Hematopoietic multipotent progenitor cell treated with erythropoietin and hydrocortisone succinate and interleukin-3 and kit ligand, for 6 days (in vitro differentiated cells): ENCODE measurements at regions not wholly inside any gene's neighbourhood (a gene's known extent, or its start where the extent isn't known, plus 50 kb on each side); places are given as distances from the start of the nearest gene placed in this dataset.
"Not testable (repeated sequence)": the region's sequence is repeated elsewhere in the genome, so short reads cannot be mapped to it uniquely, and the experiment has no call there.

ENCODE experiments used
- DNase-seq: peaks from one replicate; pipeline ENCODE4 v3.0.0-alpha.2; 2015

DNA sequence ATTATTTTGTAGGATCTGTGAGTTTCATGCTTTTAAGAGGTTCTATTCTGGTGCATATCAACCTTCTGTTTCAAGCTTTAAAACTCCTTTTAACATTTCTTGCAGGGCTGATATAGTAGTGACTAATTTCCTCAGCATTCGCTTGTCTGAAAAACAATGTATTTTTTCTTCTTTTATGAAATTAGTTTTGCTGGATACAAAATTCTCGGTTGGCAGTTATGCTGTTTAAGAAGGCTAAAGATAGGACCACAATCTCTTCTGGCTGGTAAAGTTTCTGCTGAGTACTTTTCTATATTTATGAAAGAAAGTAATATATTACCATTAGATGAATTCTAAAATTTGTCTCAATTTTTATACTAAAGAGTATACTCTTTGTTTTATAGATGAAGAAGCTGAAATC lies 487.8 kb upstream of the SPRY2 start:
- DNase-seq, result no peak

DNA sequence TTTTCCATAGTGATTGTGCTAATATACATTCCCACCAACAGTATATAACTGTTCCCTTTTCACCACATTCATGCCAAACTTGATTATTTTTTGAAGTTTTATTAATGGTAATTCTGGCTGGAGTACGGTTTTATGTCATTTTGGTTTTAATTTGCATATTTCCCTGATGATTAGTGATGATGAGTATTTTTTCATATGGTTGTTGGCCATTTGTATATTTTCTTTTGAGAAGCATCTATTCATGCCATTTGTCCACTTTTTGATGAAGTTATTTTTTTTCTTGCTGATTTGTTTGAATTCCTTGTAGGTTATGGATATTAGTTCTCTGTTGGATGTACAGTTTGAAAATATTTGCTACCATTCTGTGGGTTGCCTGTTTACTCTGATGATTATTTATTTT lies 484.4 kb upstream of the SPRY2 start:
- no peak for DNase-seq

DNA sequence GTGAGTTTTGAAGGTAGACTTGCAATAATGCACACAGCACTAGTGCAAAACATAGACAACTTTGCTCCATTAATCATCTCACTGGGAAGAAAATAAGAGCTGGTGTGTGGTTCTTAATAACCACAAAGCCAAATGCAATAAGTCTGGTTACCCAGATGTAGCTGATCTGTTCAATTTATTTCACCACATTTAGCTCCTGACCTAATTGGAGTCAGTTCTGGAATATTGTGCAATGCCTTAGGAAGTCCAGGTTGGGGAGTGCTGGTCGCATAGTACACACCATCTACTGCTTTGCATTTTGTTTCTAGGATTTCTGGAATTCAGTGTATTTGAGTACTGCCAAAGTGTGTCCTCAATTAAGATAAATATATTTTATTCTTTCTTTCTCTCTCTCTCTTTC lies 483.3 kb upstream of the SPRY2 start:
- DNase-seq, result no peak

DNA sequence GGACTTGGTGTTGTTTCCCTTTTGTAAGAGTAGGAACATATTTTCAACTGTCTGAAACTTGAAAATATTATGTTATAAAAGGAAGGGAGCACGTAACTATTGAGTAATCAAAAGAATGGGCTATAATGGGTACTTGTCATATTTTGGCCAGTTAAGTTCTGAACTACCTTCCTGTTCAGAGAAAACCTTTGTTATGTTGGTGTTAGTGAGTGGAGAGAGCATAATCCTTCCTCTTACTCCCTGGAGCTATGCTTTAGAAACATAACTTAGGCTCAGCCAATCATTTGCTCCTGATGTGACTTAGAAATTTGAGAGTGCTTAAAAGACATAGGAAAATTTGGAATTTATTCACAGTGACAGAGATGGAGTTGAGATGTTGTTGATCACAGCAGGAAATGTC lies 482.5 kb upstream of the SPRY2 start:
- no peak for DNase-seq

DNA sequence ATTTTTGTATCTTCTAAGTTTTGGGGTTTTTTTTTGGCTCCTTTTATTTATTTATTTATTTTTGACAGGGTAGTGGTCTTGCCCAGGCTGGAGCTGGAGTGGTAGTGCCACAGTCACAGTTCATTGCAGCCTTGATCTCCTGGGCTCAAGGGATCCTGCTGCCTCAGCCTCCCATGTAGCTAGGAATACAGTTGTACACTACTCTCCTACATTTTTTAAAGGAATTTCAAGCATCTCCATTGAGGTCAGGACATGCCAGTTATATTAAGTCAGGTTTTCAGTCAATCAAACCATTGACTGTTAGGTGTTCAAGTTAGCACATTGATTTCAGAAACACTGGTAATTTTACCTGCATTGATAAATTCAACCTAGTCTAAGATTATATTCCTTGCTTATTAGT lies 480.5 kb upstream of the SPRY2 start:
- DNase-seq, result no peak

DNA sequence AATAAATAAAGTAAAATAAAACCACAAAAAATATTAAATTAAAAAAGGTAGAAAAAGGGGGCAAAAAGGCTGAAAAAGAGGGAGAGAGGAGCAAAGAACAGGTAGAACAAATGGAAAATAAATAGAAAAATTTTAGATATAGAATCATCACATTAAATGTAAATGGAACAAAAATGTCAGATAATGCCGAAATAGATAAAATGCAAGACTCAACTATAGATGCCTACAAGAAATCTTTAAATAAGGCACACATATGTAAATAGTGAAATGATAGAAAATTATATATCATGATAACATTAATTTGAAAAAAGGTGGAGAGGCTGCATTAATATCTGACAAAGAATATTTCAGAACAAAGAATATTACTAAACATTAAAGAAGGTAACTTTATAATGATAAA lies 477.1 kb upstream of the SPRY2 start:
- DNase-seq, result no peak

DNA sequence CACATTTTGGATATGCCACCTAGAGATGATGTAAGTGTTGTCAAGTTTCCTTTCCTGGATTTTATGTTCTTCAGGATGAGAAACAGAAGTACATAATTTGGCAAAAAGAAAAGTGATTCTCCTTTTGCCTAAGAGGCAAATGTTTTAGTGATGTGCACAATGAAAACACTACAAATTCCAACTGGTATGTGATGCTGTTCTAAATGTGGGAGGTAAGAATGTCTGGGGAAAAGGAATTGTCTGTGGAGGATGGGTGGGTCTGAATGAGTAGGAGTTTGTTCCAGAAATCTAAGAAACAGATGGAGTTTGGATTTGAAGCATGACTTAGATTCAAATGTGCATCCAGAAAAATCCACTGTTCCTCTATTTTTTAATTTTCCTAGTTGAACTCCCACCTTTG lies 473.6 kb upstream of the SPRY2 start:
- no peak for DNase-seq

DNA sequence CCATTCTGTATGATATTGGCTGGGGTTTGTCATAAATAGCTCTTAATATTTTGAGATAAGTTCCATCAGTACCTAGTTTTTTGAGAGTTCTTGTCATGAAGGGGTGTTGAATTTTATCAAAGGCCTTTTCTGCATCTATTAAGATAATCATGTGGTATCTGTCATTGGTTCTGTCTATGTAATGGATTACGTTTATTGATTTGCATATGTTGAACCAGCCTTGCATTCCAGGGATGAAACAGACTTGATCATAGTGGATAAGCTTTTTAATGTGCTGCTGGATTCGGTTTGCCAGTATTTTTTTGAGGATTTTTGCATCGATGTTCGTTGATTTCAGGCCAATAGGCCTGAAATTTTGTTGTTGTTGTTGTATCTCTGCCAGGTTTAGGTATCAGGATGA lies 469.4 kb upstream of the SPRY2 start:
- DNase-seq, result not testable (repeated sequence)

DNA sequence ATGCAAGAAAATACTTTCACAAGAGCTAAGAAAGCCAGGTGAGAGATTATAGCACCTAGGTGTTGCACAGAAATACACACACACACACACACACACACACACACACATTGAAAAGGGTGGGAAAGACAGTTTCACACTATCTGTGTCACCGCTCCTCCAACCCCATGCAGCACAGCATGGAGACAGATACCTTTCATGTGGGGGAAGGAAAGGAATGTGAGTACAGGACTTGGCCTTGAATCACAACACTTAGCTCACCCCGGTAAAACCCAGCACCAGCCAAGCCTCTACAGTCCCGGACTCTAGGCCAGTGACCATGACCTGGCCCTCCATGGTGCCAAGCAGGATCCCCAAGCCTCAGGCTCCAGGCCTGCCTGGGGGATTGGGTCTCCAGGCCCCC lies 462.0 kb upstream of the SPRY2 start:
- DNase-seq, result no peak

DNA sequence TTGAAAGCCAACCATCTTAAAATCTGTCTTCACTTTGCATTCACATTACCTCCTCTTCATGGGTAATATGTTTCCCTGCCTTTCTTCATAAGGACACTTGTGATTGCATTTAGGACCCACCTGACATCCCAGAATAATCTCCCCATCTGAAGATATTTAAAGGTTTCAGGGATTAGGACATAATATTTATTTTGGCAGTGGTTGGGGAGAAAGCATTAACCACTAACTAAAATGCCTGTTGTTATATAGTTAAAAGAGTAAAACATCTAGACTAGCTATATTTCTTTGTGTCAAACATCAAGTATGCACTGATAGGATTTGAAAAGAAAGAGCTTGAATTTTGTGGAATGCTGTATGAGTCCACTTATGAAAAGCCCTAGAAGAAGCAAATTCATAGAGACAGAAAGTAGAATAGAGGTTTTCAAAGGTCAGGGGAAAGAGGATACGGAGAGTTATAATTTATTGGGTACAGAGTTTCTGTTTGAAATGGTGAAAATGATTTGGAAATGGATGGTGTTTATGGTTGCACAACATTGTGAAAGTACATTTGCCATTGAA lies 457.7 kb upstream of the SPRY2 start:
- no peak for DNase-seq

DNA sequence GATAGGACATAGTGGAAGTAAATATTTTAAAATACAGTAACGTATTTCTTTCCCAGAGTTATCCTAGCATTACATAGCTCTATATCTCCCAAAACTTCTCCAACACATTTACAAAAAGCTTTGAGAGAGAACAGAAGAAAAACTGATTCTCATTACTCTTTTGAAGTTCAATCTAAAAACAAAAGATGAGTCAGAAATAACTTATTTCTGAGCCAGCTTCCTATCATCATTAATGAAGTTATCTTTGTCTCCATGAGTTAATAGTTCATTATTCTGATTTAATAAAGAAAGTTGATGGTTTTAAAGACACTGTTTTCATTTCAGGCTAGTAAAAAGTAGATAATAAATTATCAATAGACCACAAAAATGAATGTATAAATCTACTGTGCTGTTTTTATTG lies 446.7 kb upstream of the SPRY2 start:
- no peak for DNase-seq

DNA sequence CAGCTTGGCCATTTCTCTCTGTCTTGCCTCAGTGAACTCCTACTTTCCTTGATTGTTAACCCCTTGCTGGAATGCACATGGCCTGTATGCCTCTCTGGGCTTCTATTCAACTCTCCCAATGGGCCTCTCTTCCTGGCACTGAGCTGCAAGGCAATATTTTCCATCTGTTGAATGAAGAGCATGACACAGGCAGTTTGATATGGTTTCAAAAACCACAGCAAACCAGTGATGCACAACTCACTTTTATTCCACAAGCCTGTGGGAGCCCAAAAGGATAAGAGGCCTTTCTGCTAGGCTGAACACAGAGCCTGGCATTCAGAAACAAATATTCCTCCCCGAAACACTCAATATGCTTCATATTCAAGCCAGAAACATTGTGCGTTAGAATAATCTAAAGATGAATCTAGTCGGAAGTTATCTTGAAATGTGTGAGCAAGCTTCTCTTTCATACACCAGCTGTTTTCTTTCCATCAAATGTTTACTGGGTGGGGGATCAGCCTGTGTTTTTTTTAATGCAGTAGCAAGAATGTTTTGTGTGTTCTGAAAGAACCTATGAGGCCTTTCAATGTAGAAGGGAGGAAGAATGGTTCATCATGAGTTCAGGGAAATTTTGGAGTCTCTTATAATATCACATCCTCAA lies 443.1 kb upstream of the SPRY2 start:
- DNase-seq, result no peak

DNA sequence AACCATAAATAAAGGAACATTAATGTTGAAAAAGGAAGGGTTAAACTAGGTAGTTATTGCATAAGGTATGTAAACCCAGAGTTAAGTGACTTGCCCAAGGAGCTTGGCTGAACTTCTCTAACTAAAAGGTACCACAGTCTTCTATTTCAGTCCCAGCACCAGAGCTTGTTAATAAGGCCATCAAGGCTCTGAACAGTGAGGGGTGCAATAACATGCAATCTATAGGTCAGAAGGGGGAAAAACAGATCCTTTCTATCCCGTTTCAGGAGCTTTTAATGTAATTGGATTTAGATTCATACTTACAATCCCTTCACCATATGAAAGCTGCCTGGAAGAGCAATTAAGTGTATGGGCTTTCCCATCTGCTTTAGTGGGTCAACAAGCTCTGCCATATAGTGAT lies 441.5 kb upstream of the SPRY2 start:
- no peak for DNase-seq

DNA sequence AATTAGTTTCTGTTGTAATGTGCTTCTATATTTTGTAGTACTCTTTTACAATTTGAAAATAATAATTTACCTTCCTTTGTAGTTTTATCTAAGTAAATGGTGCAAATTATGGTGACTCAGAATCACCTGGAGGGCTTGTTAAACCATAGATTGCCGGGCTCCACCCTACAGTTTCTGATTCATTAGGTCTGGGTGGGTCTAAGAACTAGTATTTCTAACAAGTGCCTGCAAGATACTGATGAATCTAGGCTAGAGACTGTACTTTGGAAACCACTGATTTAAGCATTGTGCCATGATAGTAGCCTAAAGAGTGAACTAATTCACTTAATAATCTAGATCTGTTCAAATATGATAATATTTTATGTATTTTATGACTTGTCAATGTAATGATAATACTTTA lies 437.4 kb upstream of the SPRY2 start:
- no peak for DNase-seq

DNA sequence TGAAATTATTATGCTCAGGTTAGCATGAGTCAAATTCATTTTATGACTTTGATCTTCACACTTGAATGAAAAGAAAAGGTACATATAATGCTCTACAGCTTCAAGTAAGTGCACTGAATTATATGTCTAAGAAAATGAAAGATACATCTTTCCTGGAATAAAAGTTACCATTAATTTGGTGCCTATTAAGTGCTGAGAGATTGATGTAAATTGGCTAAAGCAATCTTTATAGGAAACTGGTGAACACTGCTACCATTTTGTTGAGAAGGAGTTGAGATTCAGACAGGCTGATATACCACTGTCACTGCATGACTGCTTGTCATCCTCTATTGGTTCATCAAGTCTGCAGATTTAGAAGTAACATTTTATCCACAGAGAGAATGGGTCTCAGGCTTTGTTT lies 416.8 kb upstream of the SPRY2 start:
- DNase-seq, result no peak

DNA sequence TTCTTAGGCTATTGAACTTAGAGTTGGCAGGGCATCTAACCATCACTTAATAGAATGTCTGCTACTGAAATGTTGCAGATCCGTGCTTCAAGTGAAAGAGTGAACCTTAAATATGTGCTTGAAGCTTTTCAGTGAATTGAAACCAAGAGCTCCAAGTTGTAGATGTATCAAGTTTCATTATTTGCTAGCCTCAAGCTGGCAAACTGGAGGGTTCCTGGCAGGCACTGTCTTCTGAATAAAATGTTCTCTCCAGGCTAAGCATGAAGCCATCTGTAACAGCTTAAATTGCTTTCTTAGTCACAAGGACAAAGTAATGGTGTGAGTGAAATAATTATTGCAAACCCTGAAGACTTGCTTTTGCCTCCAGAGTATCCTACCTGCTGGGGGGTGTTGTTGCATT lies 415.0 kb upstream of the SPRY2 start:
- no peak for DNase-seq

DNA sequence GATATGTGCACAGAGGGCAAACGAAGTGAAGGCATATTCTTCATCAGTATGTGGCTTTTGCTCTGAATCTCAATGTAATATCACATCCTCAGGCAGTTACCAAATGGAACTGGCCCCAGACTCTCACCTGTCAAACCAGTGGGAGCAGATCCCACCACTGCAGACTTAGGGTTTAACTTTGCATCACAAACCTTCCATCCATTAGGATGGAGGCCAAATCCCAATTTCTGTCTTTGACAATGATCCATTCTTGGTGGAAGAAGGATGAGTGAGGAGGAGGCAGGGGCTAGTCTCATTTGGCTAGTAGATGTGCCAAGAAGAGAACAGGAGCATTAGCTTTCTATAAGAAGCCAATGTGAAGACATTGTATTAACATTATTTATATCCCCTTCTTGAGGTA lies 413.5 kb upstream of the SPRY2 start:
- no peak for DNase-seq

DNA sequence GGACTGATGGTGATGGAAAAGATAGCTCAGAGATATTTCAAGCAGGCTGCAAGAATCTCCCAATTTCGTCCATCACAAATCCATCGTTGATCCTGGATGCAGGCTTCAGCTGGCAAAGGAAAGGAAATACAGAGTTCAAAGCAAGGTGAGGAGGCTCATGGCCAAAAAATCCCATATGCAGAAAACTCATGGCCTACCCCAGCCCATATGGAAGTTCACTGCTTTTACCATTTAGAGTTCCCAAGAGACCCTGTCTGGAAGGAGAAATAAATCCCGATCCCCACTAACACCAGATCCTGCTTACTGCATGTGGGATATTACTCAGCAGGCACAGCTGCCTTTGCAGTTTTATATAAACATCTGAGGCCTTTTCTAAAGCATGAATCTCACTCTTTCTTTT lies 412.9 kb upstream of the SPRY2 start:
- DNase-seq, result no peak

DNA sequence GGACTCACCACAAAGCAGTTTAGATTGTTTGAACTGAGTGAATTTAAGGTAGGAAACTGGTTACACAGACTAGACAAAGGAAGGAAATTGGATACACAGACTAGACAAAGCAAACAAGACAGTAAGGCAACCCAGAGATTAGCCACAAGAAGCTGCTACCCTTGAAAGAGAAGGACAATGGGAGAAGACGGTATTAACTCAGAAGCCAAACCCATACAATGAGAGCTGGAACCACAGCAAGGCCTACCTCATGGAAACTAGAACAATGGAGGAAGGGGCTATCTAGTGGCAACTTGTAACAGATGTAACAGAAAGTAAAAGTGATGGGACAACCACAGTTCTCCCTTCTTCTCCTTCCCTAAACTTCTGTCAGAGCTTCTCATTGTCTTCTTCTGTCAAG lies 410.9 kb upstream of the SPRY2 start:
- no peak for DNase-seq

DNA sequence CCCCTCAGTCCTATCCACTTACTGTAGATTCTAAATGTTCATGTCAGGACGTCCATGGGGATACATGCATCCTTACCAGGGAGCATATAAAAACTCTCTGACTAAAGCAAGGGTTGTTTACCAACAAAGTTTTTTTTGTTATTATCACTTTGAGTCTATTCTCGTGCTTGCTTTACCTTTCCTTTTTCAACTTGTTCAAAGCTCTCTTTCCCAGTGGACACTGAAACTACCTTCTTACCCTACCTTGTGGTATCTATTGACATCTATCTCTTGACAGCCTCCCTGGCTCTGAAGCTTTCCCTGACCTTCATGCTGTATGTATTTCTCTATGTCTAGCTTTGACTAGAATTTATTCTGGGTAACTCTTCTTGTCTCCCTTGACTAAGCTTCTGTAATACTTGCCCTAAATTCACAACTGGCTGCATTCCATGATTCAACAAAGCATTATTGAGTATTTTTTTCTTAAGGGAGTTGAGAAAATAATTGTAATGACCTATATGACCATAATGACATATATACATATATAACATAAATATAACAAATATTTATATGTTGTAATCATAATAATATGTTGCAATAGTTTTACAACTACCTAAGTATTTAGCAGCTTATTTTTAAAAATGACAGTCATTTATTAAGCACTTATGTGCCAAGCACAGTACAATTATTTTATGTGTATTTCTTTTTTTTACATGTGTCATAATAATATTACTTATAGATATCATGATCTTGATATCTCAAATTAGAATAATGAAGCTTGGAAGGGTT lies 403.4 kb upstream of the SPRY2 start:
- no peak for DNase-seq

DNA sequence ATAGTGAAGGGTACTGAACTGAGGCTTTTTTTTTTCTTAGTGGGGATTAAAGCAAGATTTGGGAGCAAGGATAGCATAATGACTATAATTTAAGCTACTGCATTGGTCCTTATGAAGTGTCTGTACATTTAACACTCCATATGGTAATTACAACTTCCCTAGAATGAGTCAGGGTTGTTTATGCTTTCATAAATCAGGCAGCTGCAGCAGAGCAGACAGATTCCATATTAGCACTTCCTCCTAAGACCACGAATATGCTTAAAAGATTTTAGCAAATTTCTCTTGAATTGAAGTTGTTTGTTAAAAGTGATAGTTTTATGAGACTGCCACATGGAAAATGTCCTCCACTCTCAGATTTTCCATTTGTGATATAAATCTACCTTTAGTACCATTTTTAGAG lies 401.1 kb upstream of the SPRY2 start:
- no peak for DNase-seq

DNA sequence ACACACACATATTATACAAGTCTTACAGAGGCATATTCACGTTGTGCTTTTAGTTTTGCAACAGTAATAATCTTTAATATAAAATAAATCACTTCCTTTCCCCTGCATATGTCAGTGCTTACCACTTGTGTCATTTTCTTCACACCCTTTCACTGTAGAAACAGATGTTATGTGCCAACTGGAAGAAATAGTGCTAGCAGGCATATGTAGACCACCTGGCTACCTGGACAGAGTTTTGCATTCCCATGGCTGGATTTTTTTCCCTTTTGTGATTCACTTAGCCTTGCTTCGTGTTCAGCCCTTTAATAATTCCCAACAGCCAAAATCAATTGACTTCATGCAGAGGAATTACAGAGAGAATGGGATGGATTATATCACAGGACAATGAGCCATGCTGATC lies 399.1 kb upstream of the SPRY2 start:
- no peak for DNase-seq

DNA sequence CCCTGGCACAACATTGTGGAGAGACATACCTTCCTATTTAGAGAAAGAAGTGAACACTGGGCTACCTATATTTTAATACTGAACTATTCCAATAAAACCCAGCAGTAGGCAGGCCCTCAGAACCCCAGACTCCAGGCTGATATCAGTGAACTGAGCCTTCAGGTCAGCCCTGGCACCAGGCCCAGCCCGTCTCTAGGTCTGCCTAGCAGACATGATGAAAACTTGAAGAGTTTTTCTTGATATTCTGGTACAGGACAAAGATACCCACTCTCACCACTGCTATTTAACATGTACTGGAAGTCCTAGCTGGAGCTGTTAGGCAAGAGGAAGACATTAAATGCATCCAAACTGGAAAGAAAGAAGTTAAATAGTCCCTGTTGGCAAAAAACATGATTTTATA lies 396.6 kb upstream of the SPRY2 start:
- no peak for DNase-seq

DNA sequence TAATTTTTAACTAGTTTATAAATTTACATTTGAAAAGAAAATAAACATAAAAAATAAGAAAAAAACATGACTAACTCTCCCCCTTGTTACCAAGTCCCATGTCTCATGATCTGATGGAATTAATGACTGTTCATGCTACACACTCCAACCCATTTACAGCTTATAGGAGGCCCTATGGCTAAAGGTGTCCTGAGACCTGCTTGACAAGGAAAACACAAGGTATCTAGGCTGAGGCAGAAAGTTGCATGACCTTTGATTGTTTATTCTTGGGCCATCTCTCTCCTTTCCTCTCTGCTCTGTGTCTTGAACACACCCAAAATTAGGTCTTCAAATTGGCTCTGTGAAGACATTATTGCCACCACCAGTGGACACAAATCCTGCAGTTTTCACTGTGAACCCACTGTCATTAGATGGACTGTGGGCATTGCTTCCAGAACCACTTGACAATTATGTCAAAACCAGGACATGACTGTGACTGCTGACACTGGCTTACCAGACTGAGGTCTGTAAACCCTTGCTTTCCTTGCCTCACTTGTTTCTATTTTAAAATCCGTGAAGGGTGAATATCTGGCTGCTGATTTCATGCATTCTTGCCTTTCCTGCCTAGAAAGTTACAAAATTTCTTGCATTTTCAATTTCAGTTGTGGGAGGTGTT lies 386.5 kb upstream of the SPRY2 start:
- DNase-seq, result no peak
